ENCODE measurements at regions not wholly inside any gene's neighbourhood (a gene's known extent, or its start where the extent isn't known, plus 50 kb on each side); places are given as distances from the start of the nearest gene placed in this dataset.
"Not testable (repeated sequence)": the region's sequence is repeated elsewhere in the genome, so short reads cannot be mapped to it uniquely, and the experiment has no call there.

GRCh38 chr4:114041117-114041475, 61.6 kb upstream of the ARSJ start:
- DNase-seq (ENCODE audit: low read depth): no peak
- no peak for TF ChIP-seq CTCF (conservative IDR thresholded peaks at IDR 0.05; ENCODE audit: control insufficient read depth, insufficient read depth, low read depth, low read length)
- no peak overlapping the region for H3K4me3 ChIP-seq (ENCODE audit: control insufficient read depth, low read depth, low read length)

- no peak for TF ChIP-seq CTCF (conservative IDR thresholded peaks at IDR 0.05; ENCODE audit: control insufficient read depth, insufficient read depth, low read depth, low read length)
- DNase-seq (ENCODE audit: low read depth): no peak
- no peak overlapping the region for H3K4me3 ChIP-seq (ENCODE audit: control insufficient read depth, low read depth, low read length)
Measured at GRCh38 chr4:114043116-114043515, 63.7 kb upstream of the ARSJ start.

GRCh38 chr4:114044351-114044750, 64.9 kb upstream of the ARSJ start:
- H3K4me3 ChIP-seq (ENCODE audit: control insufficient read depth, low read depth, low read length); DNase-seq (ENCODE audit: low read depth): not testable (repeated sequence)

GRCh38 chr4:114046331-114046730, 66.9 kb upstream of the ARSJ start:
- no peak overlapping the region for H3K4me3 ChIP-seq (ENCODE audit: control insufficient read depth, low read depth, low read length)
- DNase-seq (ENCODE audit: low read depth): no peak
- TF ChIP-seq CTCF (conservative IDR thresholded peaks at IDR 0.05; ENCODE audit: control insufficient read depth, insufficient read depth, low read depth, low read length): no peak

GRCh38 chr4:114048154-114048553, 68.7 kb upstream of the ARSJ start:
- not testable (repeated sequence) for H3K4me3 ChIP-seq (ENCODE audit: control insufficient read depth, low read depth, low read length); DNase-seq (ENCODE audit: low read depth)

- H3K4me3 ChIP-seq (ENCODE audit: control insufficient read depth, low read depth, low read length): no peak overlapping the region
- no peak for TF ChIP-seq CTCF (conservative IDR thresholded peaks at IDR 0.05; ENCODE audit: control insufficient read depth, insufficient read depth, low read depth, low read length)
- no peak for DNase-seq (ENCODE audit: low read depth)
Measured at GRCh38 chr4:114052227-114052626, 72.8 kb upstream of the ARSJ start.

- TF ChIP-seq CTCF (conservative IDR thresholded peaks at IDR 0.05; ENCODE audit: control insufficient read depth, insufficient read depth, low read depth, low read length): no peak
- no peak for DNase-seq (ENCODE audit: low read depth)
- no peak overlapping the region for H3K4me3 ChIP-seq (ENCODE audit: control insufficient read depth, low read depth, low read length)
Measured at GRCh38 chr4:114056599-114056998, 77.2 kb upstream of the ARSJ start.

GRCh38 chr4:114057746-114058145, 78.3 kb upstream of the ARSJ start:
- DNase-seq (ENCODE audit: low read depth): no peak
- no peak overlapping the region for H3K4me3 ChIP-seq (ENCODE audit: control insufficient read depth, low read depth, low read length)
- TF ChIP-seq CTCF (conservative IDR thresholded peaks at IDR 0.05; ENCODE audit: control insufficient read depth, insufficient read depth, low read depth, low read length): no peak

Measured in fibroblast of mammary gland (primary cell).